HCT116 (cell line): ENCODE measurements at regions not wholly inside any gene's neighbourhood (a gene's known extent, or its start where the extent isn't known, plus 50 kb on each side); places are given as distances from the start of the nearest gene placed in this dataset.

ENCODE experiments used
- ATAC-seq: fragments of 200-7000 bp; cut with Tn5 transposase; 2 replicates; pipeline ENCODE4 v1.9.1; 2020; ENCODE audit warnings: mild to moderate bottlenecking, moderate library complexity
- BruUV-seq: library from RNA; stranded (reverse); fragments of 400-500 nt; replicated peaks from 2 replicates; lab custom pipeline; 2021; lab: Mats Ljungman, UMichigan
- CTCF ChIA-PET: fragments of 300-600 bp; sonication (Branson Sonifier 250); formaldehyde crosslinking; loops from one replicate; lab custom pipeline; 2021; ENCODE audit warnings: antibody characterized with exemption; lab: Charles Lee
- POLR2A ChIA-PET: fragments of 300-600, 350-600 bp; sonication (Branson Sonifier 250); formaldehyde crosslinking; loops from one replicate; lab custom pipeline; 2021; ENCODE audit warnings: antibody characterized with exemption; lab: Charles Lee
- RAD21 ChIA-PET, 2 experiments: fragments of 300-600 bp; sonication (Branson Sonifier 250); formaldehyde crosslinking; loops; one replicate each; lab custom pipeline; 2023; ENCODE audit warnings: low total read pairs in 2 of 2; ENCODE audit not compliant: uncharacterized antibody in 2 of 2, unreplicated experiment in 2 of 2, low non-redundant PET in 1 of 2; lab: Charles Lee
- DNase-seq: peaks from one replicate; pipeline ENCODE4 v3.0.0-alpha.2; 2010; ENCODE audit warnings: low read depth, low spot score
- H2AFZ ChIP-seq: fragments of 200-600 bp; shearing (Covaris generic), sonication (generic); 2 replicates; pipeline ENCODE4 v1.6.1; 2017; ENCODE audit warnings: low read depth, mixed run types, mixed read lengths, antibody characterized with exemption, low read length; ENCODE audit not compliant: poor library complexity, severe bottlenecking
- H3K27ac ChIP-seq: 2 replicates; pipeline ENCODE4 v1.5.1; 2012; ENCODE audit warnings: low read depth, low read length
- H3K27me3 ChIP-seq: fragments of 200-600 bp; sonication (generic); 2 replicates; pipeline ENCODE4 v1.6.1; 2016; ENCODE audit warnings: mixed run types, low read length, mixed read lengths; ENCODE audit not compliant: insufficient read depth
- H3K36me3 ChIP-seq, 2 experiments: fragments of 200-500 bp in 1 of 2; fragments of 200-600 bp in 1 of 2; sonication (Bioruptor generic) in 1 of 2; sonication (generic) in 1 of 2; 2 replicates each; pipeline versions ENCODE4 v1.5.1 to v1.6.1; 2014 to 2016; ENCODE audit warnings: low read length in 2 of 2, inconsistent platforms in 1 of 2, mixed read lengths in 1 of 2, mixed run types in 1 of 2; ENCODE audit not compliant: insufficient read depth in 2 of 2, control insufficient read depth in 1 of 2
- H3K4me1 ChIP-seq, 2 experiments: fragments of 200-600 bp in 1 of 2; sonication (generic) in 1 of 2; 2 replicates each; pipeline versions ENCODE4 v1.5.1 to v1.6.1; 2012 to 2017; ENCODE audit warnings: low read length in 2 of 2, inconsistent platforms in 1 of 2, mild to moderate bottlenecking in 1 of 2, mixed read lengths in 1 of 2, mixed run types in 1 of 2, moderate library complexity in 1 of 2; ENCODE audit not compliant: insufficient read depth in 2 of 2, control insufficient read depth in 1 of 2
- H3K4me2 ChIP-seq: fragments of 200-600 bp; sonication (generic); 2 replicates; pipeline ENCODE4 v1.6.1; 2017; ENCODE audit warnings: mixed run types, low read length, mixed read lengths
- H3K4me3 ChIP-seq, 2 experiments: fragments of 200-600 bp in 1 of 2; sonication (generic) in 1 of 2; replicated peaks in 1 of 2; 2 replicates each; pipeline ENCODE4 v1.5.1; 2011 to 2016; ENCODE audit warnings: low read length in 2 of 2, control low read depth in 1 of 2, low read depth in 1 of 2, mild to moderate bottlenecking in 1 of 2, mixed read lengths in 1 of 2, mixed run types in 1 of 2
- H3K79me2 ChIP-seq: fragments of 200-600 bp; sonication (generic); 2 replicates; pipeline ENCODE4 v1.6.1; 2017; ENCODE audit warnings: mild to moderate bottlenecking, mixed run types, low read length, moderate library complexity, mixed read lengths; ENCODE audit not compliant: insufficient read depth
- H3K9ac ChIP-seq: fragments of 200-600 bp; sonication (generic); 2 replicates; pipeline ENCODE4 v1.6.1; 2016; ENCODE audit warnings: low read length, mixed read lengths
- H3K9me2 ChIP-seq: fragments of 200-600 bp; sonication (generic), shearing (Covaris generic); 2 replicates; pipeline ENCODE4 v1.6.1; 2017; ENCODE audit warnings: mixed run types, mild to moderate bottlenecking, moderate library complexity; ENCODE audit not compliant: insufficient read depth
- H3K9me3 ChIP-seq, 2 experiments: fragments of 200-500 bp in 1 of 2; fragments of 200-600 bp in 1 of 2; sonication (Bioruptor generic) in 1 of 2; sonication (generic) in 1 of 2; 2 replicates each; pipeline ENCODE4 v1.6.1; 2014 to 2017; ENCODE audit warnings: low read length in 2 of 2, mixed read lengths in 2 of 2, inconsistent platforms in 1 of 2, low read depth in 1 of 2, mild to moderate bottlenecking in 1 of 2, mixed run types in 1 of 2, moderate library complexity in 1 of 2; ENCODE audit not compliant: control insufficient read depth in 1 of 2, insufficient read depth in 1 of 2
- H4K20me1 ChIP-seq: fragments of 200-600 bp; sonication (generic), shearing (Covaris generic); 2 replicates; pipeline ENCODE4 v1.6.1; 2017; ENCODE audit warnings: mixed run types, mild to moderate bottlenecking, moderate library complexity; ENCODE audit not compliant: insufficient read depth
- CBX3 ChIP-seq: IDR thresholded peaks from 2 replicates; pipeline ENCODE4 v1.6.1; 2012; ENCODE audit warnings: low read depth
- EGR1 ChIP-seq: IDR thresholded peaks from 2 replicates; pipeline ENCODE4 v1.6.1; 2012; ENCODE audit warnings: low read depth
- EZH2phosphoT487 ChIP-seq: fragments of 200-600 bp; IDR thresholded peaks from 2 replicates; pipeline ENCODE4 v1.6.1; 2018; ENCODE audit warnings: antibody characterized with exemption, borderline replicate concordance
- JUND ChIP-seq: IDR thresholded peaks from 2 replicates; pipeline ENCODE4 v1.6.1; 2012
- POLR2A ChIP-seq: IDR thresholded peaks from 2 replicates; pipeline ENCODE4 v1.7.0; 2011; ENCODE audit warnings: borderline replicate concordance; ENCODE audit not compliant: insufficient read depth, insufficient read length; ENCODE audit errors: extremely low read depth
- SP1 ChIP-seq: IDR thresholded peaks from 2 replicates; pipeline ENCODE4 v1.6.1; 2012; ENCODE audit warnings: low read depth
- SRF ChIP-seq: IDR thresholded peaks from 2 replicates; pipeline ENCODE4 v1.6.1; 2012; ENCODE audit warnings: low read depth
- ZFX ChIP-seq: fragments of 450-650 bp; IDR thresholded peaks from 2 replicates; pipeline ENCODE4 v1.6.1; 2017
- ZNF274 ChIP-seq: fragments of 200-500 bp; sonication (Bioruptor generic); IDR thresholded peaks from 2 replicates; pipeline ENCODE4 v1.6.1; 2014; ENCODE audit warnings: mild to moderate bottlenecking, low read depth, low read length, inconsistent platforms
- intact Hi-C: fragments of 100-400 bp; cut with micrococcal nuclease; formaldehyde crosslinking; loops from 2 replicates; pipeline ENCODE4 v1.10.0; 2022
- TF ChIP-seq, protein P1 (sequence below): IDR thresholded peaks from 2 replicates; pipeline ENCODE4 v1.6.1; 2012; ENCODE audit warnings: low read depth
- TF ChIP-seq, protein P2 (sequence below), 3 experiments: fragments of 200-600 bp in 1 of 3; sonication (generic) in 1 of 3; IDR thresholded peaks in 2 of 3; conservative IDR thresholded peaks in 1 of 3; 2 replicates each; pipeline ENCODE4 v1.5.1; 2012 to 2017; ENCODE audit warnings: low read depth in 2 of 3, low read length in 2 of 3, antibody characterized with exemption in 1 of 3, borderline replicate concordance in 1 of 3, control low read depth in 1 of 3, mild to moderate bottlenecking in 1 of 3, mixed read lengths in 1 of 3, mixed run types in 1 of 3, moderate library complexity in 1 of 3; ENCODE audit not compliant: insufficient read depth in 1 of 3

DNA sequence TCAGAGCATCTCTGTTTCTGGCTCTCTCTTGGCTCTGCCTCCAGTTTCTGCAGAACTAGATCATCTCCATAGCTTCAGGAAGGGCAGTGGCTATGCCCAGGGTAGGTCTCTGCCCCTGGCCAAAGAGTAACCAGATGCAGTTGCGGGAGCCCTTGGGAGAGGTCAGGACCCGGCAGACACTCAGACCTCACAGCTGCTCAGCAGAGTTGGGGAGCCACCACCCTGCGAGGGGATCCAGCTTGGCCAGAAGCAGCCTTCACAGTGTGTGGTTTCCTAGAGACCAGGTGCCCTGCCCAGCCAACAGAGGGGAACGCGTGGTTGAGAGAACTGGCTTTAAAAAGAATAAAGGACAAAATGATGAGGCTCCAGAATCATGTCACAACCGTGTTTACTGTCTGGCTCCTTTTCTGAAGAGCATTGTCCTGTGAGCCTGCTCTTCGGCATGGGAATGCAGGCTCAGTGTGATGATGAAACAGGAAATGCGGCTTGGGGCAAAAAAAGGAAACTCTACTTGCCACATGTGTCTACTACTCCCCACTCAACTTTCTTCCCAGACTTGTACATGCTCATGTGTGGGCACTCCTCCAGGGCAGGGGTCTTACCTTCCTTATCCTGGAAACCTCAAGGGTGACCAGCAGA, 243.1 kb downstream of the INHBA start:
- ChIA-PET CTCF (no interaction called here), POLR2A (no interaction called here), RAD21 (no interaction called here)
- H3K9me3 ChIP-seq = no peaks in the 10 kb centered on the region; a peak in 1 of 4 replicates
- H3K9ac ChIP-seq = no peak overlapping the region
- H3K27ac ChIP-seq = no peak overlapping the region
- H3K36me3 ChIP-seq = no peaks in the 10 kb centered on the region
- no peaks in the 10 kb centered on the region for H3K4me1 ChIP-seq
- intact Hi-C loops = loop anchor here (5.0 kb wide), 1 partner anchor 47 kb away; no protein-coding TSS in a partner anchor
- ATAC-seq (no peak), DNase-seq (no peak)
- no peaks in the 10 kb centered on the region for H4K20me1 ChIP-seq
- H3K9me2 ChIP-seq = no peaks in the 10 kb centered on the region
- H3K79me2 ChIP-seq = no peaks in the 10 kb centered on the region
- H3K4me3 ChIP-seq = no peak overlapping the region
- no peak overlapping the region for H3K4me2 ChIP-seq
- H3K27me3 ChIP-seq = no peaks in the 10 kb centered on the region
- H2AFZ ChIP-seq = no peak overlapping the region
- no TSS peak for BruUV-seq
- no peak for TF ChIP-seq POLR2A
- no peak for TF ChIP-seq ZNF274
- no peak for TF ChIP-seq ZFX
- no peak for TF ChIP-seq EGR1
- TF ChIP-seq, protein P1, sequence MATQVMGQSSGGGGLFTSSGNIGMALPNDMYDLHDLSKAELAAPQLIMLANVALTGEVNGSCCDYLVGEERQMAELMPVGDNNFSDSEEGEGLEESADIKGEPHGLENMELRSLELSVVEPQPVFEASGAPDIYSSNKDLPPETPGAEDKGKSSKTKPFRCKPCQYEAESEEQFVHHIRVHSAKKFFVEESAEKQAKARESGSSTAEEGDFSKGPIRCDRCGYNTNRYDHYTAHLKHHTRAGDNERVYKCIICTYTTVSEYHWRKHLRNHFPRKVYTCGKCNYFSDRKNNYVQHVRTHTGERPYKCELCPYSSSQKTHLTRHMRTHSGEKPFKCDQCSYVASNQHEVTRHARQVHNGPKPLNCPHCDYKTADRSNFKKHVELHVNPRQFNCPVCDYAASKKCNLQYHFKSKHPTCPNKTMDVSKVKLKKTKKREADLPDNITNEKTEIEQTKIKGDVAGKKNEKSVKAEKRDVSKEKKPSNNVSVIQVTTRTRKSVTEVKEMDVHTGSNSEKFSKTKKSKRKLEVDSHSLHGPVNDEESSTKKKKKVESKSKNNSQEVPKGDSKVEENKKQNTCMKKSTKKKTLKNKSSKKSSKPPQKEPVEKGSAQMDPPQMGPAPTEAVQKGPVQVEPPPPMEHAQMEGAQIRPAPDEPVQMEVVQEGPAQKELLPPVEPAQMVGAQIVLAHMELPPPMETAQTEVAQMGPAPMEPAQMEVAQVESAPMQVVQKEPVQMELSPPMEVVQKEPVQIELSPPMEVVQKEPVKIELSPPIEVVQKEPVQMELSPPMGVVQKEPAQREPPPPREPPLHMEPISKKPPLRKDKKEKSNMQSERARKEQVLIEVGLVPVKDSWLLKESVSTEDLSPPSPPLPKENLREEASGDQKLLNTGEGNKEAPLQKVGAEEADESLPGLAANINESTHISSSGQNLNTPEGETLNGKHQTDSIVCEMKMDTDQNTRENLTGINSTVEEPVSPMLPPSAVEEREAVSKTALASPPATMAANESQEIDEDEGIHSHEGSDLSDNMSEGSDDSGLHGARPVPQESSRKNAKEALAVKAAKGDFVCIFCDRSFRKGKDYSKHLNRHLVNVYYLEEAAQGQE = no peak
- no peak for TF ChIP-seq SRF

DNA sequence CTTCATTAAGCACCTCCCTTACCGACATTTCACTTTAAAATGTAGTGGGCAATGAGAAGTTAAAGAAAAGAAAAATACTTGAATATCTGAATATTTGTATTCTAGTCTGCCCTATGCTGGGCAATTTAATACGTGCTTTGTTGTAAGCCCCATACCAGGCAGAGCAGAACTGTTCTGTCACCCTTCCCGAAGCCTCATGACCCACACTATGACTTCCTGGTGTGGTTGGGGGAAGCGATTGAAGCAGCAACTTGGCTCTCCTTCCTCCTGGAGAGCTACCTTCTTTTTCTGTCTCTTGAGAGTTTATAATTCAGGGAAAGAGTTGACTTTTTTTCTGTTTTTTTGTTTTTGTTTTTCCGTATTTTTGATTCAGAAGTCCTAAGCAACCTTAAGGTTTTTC, 243.7 kb downstream of the INHBA start:
- RAD21 ChIA-PET = no interaction called here
- no TSS peak for BruUV-seq
- TF ChIP-seq JUND (no peak), EZH2phosphoT487 (no peak), CBX3 (no peak), SP1 (no peak), EGR1 (no peak)
- TF ChIP-seq, protein P1 = no peak
- TF ChIP-seq, protein P2, sequence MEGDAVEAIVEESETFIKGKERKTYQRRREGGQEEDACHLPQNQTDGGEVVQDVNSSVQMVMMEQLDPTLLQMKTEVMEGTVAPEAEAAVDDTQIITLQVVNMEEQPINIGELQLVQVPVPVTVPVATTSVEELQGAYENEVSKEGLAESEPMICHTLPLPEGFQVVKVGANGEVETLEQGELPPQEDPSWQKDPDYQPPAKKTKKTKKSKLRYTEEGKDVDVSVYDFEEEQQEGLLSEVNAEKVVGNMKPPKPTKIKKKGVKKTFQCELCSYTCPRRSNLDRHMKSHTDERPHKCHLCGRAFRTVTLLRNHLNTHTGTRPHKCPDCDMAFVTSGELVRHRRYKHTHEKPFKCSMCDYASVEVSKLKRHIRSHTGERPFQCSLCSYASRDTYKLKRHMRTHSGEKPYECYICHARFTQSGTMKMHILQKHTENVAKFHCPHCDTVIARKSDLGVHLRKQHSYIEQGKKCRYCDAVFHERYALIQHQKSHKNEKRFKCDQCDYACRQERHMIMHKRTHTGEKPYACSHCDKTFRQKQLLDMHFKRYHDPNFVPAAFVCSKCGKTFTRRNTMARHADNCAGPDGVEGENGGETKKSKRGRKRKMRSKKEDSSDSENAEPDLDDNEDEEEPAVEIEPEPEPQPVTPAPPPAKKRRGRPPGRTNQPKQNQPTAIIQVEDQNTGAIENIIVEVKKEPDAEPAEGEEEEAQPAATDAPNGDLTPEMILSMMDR (IDR thresholded peaks at IDR 0.05 in 2 of 3, conservative IDR thresholded peaks at IDR 0.05 in 1 of 3; ENCODE audit: borderline replicate concordance in 1 of 3, insufficient read depth in 1 of 3, low read depth in 2 of 3, low read length in 2 of 3) = no peak

More for the DNA sequence above, 243.7 kb downstream of the INHBA start:
- ChIA-PET POLR2A (no interaction called here), CTCF (no interaction called here)
- Histone ChIP-seq H3K36me3 (no peaks in the 10 kb centered on the region), H3K79me2 (no peaks in the 10 kb centered on the region), H3K4me3 (no peak overlapping the region), H3K27me3 (no peaks in the 10 kb centered on the region), H3K9me3 (no peaks in the 10 kb centered on the region; a peak in 1 of 4 replicates), H3K9ac (no peak overlapping the region), H4K20me1 (no peaks in the 10 kb centered on the region), H3K27ac (no peak overlapping the region), H3K4me1 (no peaks in the 10 kb centered on the region), H2AFZ (no peak overlapping the region), H3K4me2 (no peak overlapping the region), H3K9me2 (no peaks in the 10 kb centered on the region)
- DNase-seq = no peak
- intact Hi-C loops = loop anchor here (5.0 kb wide), 1 partner anchor 47 kb away; no protein-coding TSS in a partner anchor
- ATAC-seq = no peak
